GDM1 (cell line): ENCODE measurements at regions not wholly inside any gene's neighbourhood (a gene's known extent, or its start where the extent isn't known, plus 50 kb on each side); places are given as distances from the start of the nearest gene placed in this dataset.
"Not testable (repeated sequence)": the region's sequence is repeated elsewhere in the genome, so short reads cannot be mapped to it uniquely, and the experiment has no call there.

Experiments
- DNase-seq: peaks from one replicate; lab custom pipeline; 2025; lab: John Stamatoyannopoulos, UW

- no peak for DNase-seq
These were observed 350.2 kb downstream of the IRS2 start for GRCh38 chr13:109436055-109436622.

DNA sequence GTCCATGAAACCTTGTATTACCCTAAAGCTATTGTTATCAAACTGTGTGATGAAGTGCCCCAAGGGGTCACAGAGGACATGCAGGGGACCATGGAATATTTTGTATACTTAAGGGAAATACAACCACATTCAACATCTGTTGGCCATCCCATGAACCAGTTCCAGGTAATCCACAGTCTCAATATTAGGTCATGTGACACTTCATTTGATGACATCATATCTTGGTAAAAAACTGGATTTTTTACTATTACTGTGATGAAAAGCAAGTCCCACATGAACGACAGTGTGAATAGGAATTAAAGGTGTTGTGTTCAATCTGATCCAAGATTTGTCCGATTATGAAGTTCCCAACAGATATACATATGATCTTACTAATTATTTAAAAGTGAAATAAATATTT, 355.2 kb downstream of the IRS2 start:
- no peak for DNase-seq

GRCh38 chr13:109428146-109428545, 358.2 kb downstream of the IRS2 start:
- DNase-seq, result no peak

- no peak for DNase-seq
These were observed 358.7 kb downstream of the IRS2 start for GRCh38 chr13:109427695-109428094.

- no peak for DNase-seq
These were observed 359.2 kb downstream of the IRS2 start for GRCh38 chr13:109427148-109427547.

- DNase-seq, result no peak
These were observed 359.7 kb downstream of the IRS2 start for GRCh38 chr13:109426690-109426990.

DNA sequence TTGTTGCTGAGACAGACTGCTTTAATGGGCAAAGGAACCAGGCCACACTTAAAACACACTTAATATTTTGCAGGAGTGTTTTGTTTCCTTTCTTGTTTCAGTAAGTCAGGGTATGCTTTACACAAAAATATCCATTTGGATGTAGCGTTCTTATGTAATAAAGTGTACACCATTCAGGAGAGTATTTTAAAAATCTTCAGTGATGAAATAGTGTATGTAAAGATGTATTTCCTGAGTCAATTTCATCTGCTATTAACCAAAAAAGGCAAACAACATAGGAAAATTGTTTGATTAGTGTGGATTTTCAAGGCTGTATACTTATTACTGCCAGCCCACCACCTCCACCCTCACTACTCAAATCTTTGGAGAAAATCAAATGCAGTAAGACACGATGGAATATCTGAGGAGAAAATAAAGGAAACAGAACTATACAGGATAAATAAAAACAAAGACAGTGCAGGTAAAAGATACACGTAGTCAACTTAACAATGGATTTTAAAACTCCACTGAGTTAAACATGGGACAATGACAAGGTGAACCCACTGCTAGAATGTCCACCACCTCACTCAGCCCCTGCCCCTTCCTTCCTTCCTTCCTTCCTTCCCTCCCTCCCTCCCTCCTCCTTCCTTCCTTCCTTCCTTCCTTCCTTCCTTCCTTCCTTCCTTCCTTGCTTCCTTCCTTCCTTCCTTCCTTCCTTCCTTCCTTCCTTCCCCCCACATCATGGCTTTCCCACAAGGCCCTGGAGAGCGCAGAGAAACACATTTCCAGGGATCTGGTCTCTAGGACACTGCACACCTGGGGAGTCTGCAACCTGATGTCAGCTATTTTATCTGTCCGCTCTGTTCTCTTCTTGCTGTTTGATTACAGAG, 360.3 kb downstream of the IRS2 start:
- no peak for DNase-seq

- DNase-seq, result no peak
These were observed 364.2 kb downstream of the IRS2 start for GRCh38 chr13:109422161-109422560.

- DNase-seq, result no peak
These were observed 366.5 kb downstream of the IRS2 start for GRCh38 chr13:109419896-109420295.

DNA sequence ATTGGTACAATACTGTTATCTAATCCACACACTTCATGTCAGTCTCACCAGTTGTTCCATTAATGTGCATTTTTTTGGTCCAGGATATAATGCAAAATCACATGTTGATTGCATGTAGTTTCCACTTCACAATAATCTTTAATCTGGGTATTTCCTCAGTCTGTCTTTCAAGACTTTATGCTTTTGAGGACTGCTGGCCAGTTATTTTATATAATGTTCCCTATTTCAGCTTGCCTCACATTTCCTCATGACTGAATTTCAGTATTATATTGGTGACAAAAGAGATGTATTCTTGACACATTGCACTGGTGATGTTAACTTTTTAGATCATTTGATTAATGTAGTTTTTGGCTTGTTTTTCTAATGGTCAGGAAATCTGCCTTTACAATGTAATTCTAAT, 368.3 kb downstream of the IRS2 start:
- no peak for DNase-seq

- no peak for DNase-seq
These were observed 370.4 kb downstream of the IRS2 start for GRCh38 chr13:109416001-109416400.

GRCh38 chr13:109415057-109415456, 371.3 kb downstream of the IRS2 start:
- no peak for DNase-seq

DNA sequence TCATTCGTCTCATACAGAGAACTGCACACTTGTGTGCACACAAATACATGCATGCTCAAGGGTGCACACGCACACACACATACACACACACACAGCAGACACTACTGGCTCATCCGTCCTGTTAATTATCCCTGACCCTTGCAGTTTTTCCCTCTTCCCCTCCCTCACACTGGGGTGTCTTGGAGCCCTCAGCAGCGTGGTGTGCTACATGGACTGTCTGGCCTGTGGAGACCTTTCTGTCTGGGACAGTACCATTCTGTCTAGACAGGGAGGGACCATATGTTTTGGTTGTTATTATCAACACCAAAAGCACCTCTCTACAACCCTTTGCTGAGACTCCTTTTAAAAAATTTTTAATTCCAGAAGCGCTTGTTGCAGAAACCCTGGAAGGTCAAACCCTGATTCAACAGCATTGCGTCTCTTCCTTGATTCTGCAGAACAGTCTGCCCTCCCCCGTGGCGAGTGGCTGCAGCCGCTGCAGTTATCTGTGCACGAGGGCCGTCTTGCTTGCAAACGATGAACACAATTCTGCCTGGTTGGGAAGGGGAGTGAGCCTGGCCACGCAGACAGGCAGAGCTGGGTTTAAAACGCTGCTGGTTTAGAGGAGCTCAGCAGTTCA, 374.0 kb downstream of the IRS2 start:
- DNase-seq, result no peak

DNA sequence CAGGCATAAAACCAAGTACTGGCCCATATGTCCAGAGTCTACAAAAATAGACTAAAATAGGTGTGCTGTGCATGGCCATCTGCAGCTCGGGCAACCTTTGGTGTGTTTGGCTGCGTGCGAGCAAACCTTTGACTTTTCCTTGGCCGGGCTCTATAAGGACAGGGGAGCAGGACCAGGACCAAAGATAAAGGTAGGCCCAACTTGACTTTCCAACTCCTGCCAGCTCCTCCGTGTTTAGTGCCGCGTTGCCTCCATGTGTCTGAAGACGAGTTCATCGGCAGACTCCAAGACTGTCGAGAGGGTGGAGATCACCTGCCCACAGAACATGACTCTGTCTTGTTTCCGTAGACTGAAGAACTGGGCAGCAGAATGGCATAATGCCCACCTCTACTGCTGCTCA, 375.5 kb downstream of the IRS2 start:
- DNase-seq, result no peak

DNA sequence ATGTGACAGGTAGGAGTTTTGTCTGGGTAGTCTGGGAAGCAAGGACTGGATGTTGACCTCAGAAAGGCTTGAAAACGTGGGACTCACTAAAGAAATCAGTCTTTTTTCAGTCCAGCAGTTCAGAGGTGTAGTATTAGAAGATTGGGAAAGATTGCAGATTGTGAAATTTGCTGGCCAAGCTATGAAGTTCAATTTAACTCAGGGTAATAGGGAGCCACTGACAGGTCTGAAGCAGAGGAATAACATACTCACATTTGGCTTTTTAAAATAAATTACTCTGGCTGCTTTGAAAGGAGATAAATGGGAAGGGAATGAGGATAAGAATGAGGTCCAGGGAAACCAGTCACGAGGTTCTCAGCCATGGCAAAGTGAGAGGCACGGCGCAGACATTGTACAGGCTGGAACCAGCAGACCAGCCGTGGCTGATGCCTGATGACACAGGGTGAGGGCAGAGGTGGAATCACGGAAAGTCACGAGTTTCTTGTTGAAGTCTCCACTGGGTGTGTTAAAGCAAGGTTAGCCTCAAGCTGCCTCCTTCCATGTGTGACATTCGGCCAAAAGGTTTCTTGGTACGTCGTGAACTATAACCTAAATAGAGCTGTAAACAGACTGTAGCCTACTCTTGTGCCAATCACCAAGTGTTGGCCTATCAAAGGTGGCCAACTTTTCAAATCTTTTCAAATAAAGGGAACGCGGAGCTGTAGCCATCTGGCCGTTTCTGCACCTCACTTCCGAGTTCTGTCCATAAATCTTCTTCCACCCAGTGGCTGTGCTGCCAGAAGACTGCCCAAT, 377.6 kb downstream of the IRS2 start:
- DNase-seq, result no peak

DNA sequence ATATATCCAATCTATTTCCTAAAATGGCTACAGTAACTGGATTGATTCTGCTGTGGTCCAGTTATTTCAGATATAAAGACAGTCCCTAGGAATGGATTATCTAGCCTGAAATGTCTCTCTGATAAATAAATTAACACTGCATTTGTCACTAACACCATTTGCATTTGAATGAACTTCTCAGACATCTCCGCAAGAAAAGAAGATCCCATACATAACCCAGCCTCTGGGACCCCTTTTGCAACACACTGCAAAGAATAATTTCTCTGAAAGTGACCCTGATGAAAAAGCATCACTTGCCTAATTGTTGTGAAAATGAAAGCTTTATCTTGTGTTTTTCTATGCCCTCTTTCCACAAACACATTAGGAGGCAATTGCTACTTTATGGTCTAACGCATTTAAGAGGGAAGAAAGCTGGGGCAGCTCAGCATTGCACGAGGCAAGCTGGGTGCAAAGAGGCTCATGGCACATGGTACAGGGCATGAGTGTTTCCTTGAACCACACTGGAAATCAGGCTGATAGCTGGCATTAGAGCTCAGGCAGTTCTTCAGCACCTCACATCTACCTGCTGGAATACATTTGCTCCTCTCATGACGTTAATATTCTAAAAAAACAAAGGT, 379.9 kb downstream of the IRS2 start:
- no peak for DNase-seq

- no peak for DNase-seq
These were observed 383.4 kb downstream of the IRS2 start for GRCh38 chr13:109403012-109403421.

- no peak for DNase-seq
These were observed 384.5 kb downstream of the IRS2 start for GRCh38 chr13:109401891-109402290.

GRCh38 chr13:109401307-109401706, 385.1 kb downstream of the IRS2 start:
- no peak for DNase-seq

DNA sequence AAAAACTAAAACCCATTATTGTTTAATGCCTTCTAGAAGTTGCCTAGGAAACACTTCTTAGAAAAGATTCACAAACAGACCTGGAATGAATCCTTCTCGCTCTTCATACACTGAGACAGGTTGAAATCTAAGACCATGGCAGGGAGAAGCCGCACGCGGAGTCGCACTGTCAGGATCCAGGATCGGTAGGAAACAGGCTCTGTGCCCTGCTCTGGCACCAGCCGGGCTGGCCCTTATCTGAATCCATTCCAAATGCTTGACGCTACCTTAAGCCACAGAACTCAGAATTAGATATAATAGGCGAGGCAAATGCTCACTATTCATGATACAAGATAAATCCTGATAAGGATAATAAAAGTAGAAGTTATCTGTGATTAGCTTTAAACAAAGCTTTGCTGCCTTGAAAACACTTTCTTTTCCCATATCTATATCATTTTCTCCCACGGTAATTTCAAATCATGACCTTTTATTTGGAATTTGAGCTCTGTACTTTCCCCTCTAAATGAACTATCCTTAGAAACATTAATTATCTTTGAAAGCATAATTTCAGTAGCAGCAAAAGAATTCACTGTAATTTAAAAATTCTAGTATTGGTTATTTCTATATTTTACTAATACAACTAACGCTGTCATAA, 385.6 kb downstream of the IRS2 start:
- DNase-seq, result no peak

GRCh38 chr13:109400209-109400608, 386.2 kb downstream of the IRS2 start:
- no peak for DNase-seq

DNA sequence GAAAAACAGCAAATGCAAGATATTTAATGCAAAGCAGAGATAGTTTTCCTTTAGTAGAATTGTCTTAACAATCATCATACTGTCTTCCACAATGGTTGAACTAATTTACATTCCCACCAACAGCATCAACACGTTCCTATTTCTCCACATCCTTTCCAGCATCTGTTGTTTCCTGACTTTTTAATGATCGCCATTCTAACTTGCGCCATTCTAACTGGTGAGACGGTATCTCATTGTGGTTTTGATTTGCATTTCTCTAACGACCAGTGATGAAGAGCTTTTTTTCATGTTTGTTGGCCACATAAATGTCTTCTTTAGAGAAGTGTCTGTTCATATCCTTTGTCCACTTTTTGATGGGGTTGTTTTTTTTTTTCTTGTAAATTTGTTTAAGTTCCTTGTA, 388.3 kb downstream of the IRS2 start:
- not testable (repeated sequence) for DNase-seq
